ENCODE measurements at regions not wholly inside any gene's neighbourhood (a gene's known extent, or its start where the extent isn't known, plus 50 kb on each side); places are given as distances from the start of the nearest gene placed in this dataset.

DNA sequence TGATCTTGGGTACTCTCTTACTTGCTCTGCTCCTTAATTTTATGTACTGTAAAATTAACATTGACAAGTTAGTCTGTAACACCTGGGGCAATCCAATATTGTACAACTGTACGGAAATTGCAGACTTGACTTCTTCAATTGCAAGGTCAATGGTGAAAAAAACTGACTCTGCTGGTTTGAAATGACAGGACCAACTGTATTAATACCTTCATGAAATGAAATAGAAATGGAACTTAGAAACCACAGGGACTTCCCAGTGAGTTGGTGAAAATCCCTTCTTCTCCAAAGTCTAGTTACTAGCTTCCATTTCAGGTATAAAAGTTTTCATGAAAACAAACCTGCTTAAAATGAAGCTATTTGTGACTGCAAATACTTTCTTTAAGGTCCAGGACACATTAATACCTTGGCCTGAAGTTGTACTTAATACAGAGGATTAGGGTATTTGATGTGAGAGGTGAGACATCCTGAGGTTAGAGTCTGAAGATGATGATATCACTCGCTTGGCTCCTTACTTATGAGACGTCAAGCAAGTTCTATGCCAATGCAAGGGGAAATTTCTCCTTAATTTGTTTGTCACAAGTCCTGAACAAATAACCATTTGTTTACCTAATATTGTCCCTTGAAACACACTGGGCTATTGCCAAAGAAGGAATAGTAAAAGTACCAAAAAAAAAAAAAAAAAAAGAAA lies 226.2 kb upstream of the TP63 start:
- TF ChIP-seq POLR2AphosphoS5 (IDR thresholded peaks at IDR 0.05) (no peak), CTCF (IDR thresholded peaks at IDR 0.05) (no peak), POLR2A (IDR thresholded peaks at IDR 0.05) (no peak)
